HL-60 (cell line): ENCODE measurements at regions not wholly inside any gene's neighbourhood (a gene's known extent, or its start where the extent isn't known, plus 50 kb on each side); places are given as distances from the start of the nearest gene placed in this dataset.

ENCODE experiments used
- CTCF ChIP-seq: IDR thresholded peaks from one replicate; pipeline ENCODE4 v1.5.1; 2011; ENCODE audit warnings: low read length, control low read depth, inconsistent platforms; ENCODE audit not compliant: insufficient read depth
- REST ChIP-seq: IDR thresholded peaks from 2 replicates; pipeline ENCODE4 v1.6.1; 2012; ENCODE audit warnings: low read depth; ENCODE audit not compliant: insufficient replicate concordance

- TF ChIP-seq REST (no peak), CTCF (no peak)
These were observed 146.8 kb upstream of the EGLN3 start for GRCh38 chr14:34097644-34098043.
